GM12878 (cell line): ENCODE measurements at regions not wholly inside any gene's neighbourhood (a gene's known extent, or its start where the extent isn't known, plus 50 kb on each side); places are given as distances from the start of the nearest gene placed in this dataset.

Experiments
- ATAC-seq: fragments of 200-7000 bp; cut with Tn5 transposase; 3 replicates; pipeline ENCODE4 v1.9.1; 2020; ENCODE audit warnings: mild to moderate bottlenecking, moderate library complexity
- BruUV-seq: library from RNA; stranded (reverse); fragments of 400-500 nt; replicated peaks from 2 replicates; lab custom pipeline; 2021; lab: Mats Ljungman, UMichigan
- CTCF ChIA-PET: fragments of 300-600 bp; sonication (Branson Sonifier 250); formaldehyde crosslinking; extraction: SDS; loops from one replicate; lab custom pipeline; 2021; ENCODE audit warnings: inconsistent platforms; lab: Yijun Ruan, JAX
- POLR2A ChIA-PET: fragments of 350-600 bp; formaldehyde crosslinking; extraction: SDS; loops from one replicate; lab custom pipeline; 2021; ENCODE audit warnings: inconsistent platforms; lab: Charles Lee
- RAD21 ChIA-PET: fragments of 300-600 bp; sonication (Branson Sonifier 250); formaldehyde crosslinking; loops from one replicate; lab custom pipeline; 2023; ENCODE audit warnings: antibody characterized with exemption; ENCODE audit not compliant: unreplicated experiment; lab: Charles Lee
- SMC1A ChIA-PET: fragments of 300-600 bp; sonication (Branson Sonifier 250); formaldehyde crosslinking; loops from one replicate; lab custom pipeline; 2023; ENCODE audit not compliant: unreplicated experiment, uncharacterized antibody; lab: Charles Lee
- DNase-seq: peaks from one replicate; pipeline ENCODE4 v3.0.0-alpha.2; 2011; ENCODE audit warnings: low read depth, low spot score
- FAIRE-seq: peaks from 3 replicates; lab custom pipeline; 2011; peaks lifted over from hg19 to GRCh38; lab: Jason Lieb, UNC
- H2AFZ ChIP-seq: 2 replicates; pipeline ENCODE4 v1.6.0; 2011; ENCODE audit warnings: low read depth, low read length, control low read depth; ENCODE audit not compliant: control insufficient read depth
- H3K27ac ChIP-seq: 2 replicates; pipeline ENCODE4 v1.5.1; 2011; ENCODE audit warnings: control low read depth; ENCODE audit not compliant: control insufficient read depth, insufficient read depth
- H3K27me3 ChIP-seq, 2 experiments: replicated peaks in 1 of 2; 2 replicates each; pipeline versions ENCODE4 v1.6.0 to v1.6.1; 2011; ENCODE audit warnings: low read length in 1 of 2; ENCODE audit not compliant: control insufficient read depth in 2 of 2, insufficient read depth in 2 of 2
- H3K36me3 ChIP-seq, 2 experiments: 2 replicates each; pipeline ENCODE4 v1.5.1; 2011; ENCODE audit warnings: low read length in 1 of 2; ENCODE audit not compliant: control insufficient read depth in 2 of 2, insufficient read depth in 2 of 2
- H3K4me1 ChIP-seq: 2 replicates; pipeline ENCODE4 v1.6.1; 2011; ENCODE audit warnings: mild to moderate bottlenecking, low read length, moderate library complexity, mixed read lengths; ENCODE audit not compliant: control insufficient read depth, insufficient read depth
- H3K4me2 ChIP-seq: 2 replicates; pipeline ENCODE4 v1.6.0; 2011; ENCODE audit warnings: control low read depth; ENCODE audit not compliant: control insufficient read depth, insufficient read depth
- H3K4me3 ChIP-seq: fragments of 200-600 bp; sonication (generic); 2 replicates; pipeline ENCODE4 v1.5.1; 2016
- H3K79me2 ChIP-seq: 2 replicates; pipeline ENCODE4 v1.6.0; 2011; ENCODE audit warnings: low read length; ENCODE audit not compliant: control insufficient read depth, insufficient read depth
- H3K9ac ChIP-seq: 2 replicates; pipeline ENCODE4 v1.8.0; 2011; ENCODE audit warnings: low read length, control low read depth, mixed read lengths; ENCODE audit not compliant: control insufficient read depth, insufficient read depth
- H3K9me3 ChIP-seq: replicated peaks from 3 replicates; pipeline ENCODE4 v1.5.1; 2011; ENCODE audit warnings: mild to moderate bottlenecking, low read length; ENCODE audit not compliant: control insufficient read depth, insufficient read depth
- H4K20me1 ChIP-seq: 2 replicates; pipeline ENCODE4 v1.6.0; 2011; ENCODE audit not compliant: control insufficient read depth, insufficient read depth
- CBX3 ChIP-seq: fragments of 200-600 bp; sonication (generic); IDR thresholded peaks from 2 replicates; pipeline ENCODE4 v1.6.1; 2016; ENCODE audit warnings: low read depth, borderline replicate concordance
- E2F4 ChIP-seq: IDR thresholded peaks from 2 replicates; pipeline ENCODE4 v1.6.1; 2012; ENCODE audit warnings: low read depth, low read length, improper control_type of control experiment
- GABPA ChIP-seq: IDR thresholded peaks from 2 replicates; pipeline ENCODE4 v1.6.1; 2014; ENCODE audit warnings: antibody characterized with exemption, low read depth, mild to moderate bottlenecking, inconsistent platforms
- IRF3 ChIP-seq: fragments of 450-650 bp; IDR thresholded peaks from 2 replicates; pipeline ENCODE4 v1.6.1; 2014; ENCODE audit warnings: mild to moderate bottlenecking
- RBBP5 ChIP-seq: fragments of 200-600 bp; sonication (generic); conservative IDR thresholded peaks from 2 replicates; pipeline ENCODE4 v1.6.1; 2016
- ZBTB40 ChIP-seq: fragments of 450-650 bp; IDR thresholded peaks from 2 replicates; pipeline ENCODE4 v1.6.1; 2016; ENCODE audit warnings: mild to moderate bottlenecking, moderate library complexity, borderline replicate concordance
- WGBS: methylation state at CpG from one replicate; pipeline ENCODE4 v1.1.6; 2016; ENCODE audit warnings: low lambda C conversion rate; ENCODE audit not compliant: insufficient replicate concordance, insufficient coverage; ENCODE audit errors: missing lambda C conversion rate; 5-methylcytosine and 5-hydroxymethylcytosine counted together
- in situ Hi-C: fragments of 300-500 bp; cut with MboI; formaldehyde crosslinking; loops from 9 replicates; pipeline ENCODE4 v1.14.3; 2018; ENCODE audit warnings: mixed read lengths
- intact Hi-C: fragments of 100-400 bp; cut with micrococcal nuclease; formaldehyde crosslinking; loops from one replicate; pipeline ENCODE4 v1.14.2; 2022; ENCODE audit not compliant: unreplicated experiment

- no TSS peak for BruUV-seq
- Histone ChIP-seq H3K9me3 (no peaks in the 10 kb centered on the region), H3K79me2 (no peaks in the 10 kb centered on the region), H3K4me1 (no peaks in the 10 kb centered on the region), H3K9ac (no peak overlapping the region)
- RAD21 ChIA-PET, result no interaction called here
- DNase-seq, result no peak
- no peak for TF ChIP-seq GABPA
- TF ChIP-seq, all 136 proteins: peak for 0
- H3K36me3 ChIP-seq, result no peaks in the 10 kb centered on the region
- intact Hi-C loops, result no loop called here
- no peaks in the 10 kb centered on the region for H4K20me1 ChIP-seq
- ChIA-PET CTCF (no interaction called here), SMC1A (interaction anchor here (1.1 kb wide), 1 partner anchor 9 kb away, joined by 4 read pairs; no protein-coding TSS in a partner anchor), POLR2A (no interaction called here)
- H3K4me2 ChIP-seq, result no peak overlapping the region
- H3K27ac ChIP-seq, result no peak overlapping the region
- H3K27me3 ChIP-seq, result no peaks in the 10 kb centered on the region; a peak in 1 of 4 replicates
- peak; percentile 96 for ATAC-seq
- H3K4me3 ChIP-seq, result no peak overlapping the region
- no peak overlapping the region for H2AFZ ChIP-seq
- WGBS, result 9% methylated on average over 6 of the region's 6 CpGs
- in situ Hi-C loops, result no loop called here
- FAIRE-seq, result no peak
These were observed 413.8 kb upstream of the TMTC1 start for GRCh38 chr12:30197392-30198057.

DNA sequence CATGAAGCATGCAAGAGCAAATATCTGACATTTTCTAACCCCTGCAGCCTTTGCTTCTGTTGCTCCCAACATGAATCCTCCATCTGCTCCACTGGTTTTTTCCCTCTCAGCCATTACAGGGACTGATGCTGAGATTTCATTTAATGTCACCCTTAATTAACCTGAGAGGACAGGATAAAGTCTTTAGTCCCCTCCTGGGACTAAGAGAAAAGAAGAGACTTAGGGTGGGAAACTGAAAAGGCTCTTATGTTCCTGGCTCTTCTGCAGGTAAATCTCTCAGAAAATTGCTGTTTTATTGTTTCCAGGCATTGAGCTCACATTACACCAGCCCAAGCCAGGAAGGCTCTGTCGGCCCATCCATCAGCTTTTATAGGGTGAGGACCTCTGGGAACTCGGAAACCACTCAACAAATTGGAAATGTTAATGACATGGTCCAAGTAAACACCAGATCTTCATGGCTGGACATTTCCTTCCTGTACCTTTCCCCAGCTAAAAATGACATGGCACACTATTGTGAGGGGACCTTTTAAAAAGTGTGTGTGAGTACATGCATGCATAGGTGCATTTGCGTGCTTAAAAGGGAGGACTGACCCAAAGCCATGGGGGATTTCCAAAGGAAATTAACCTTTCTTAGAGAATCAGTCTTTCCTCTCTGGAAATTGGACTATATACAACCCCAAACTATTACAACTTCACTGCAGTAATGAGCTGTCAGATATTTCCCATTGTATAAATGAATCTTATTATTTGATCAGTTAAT, 408.1 kb upstream of the TMTC1 start:
- no peaks in the 10 kb centered on the region for H4K20me1 ChIP-seq
- no peaks in the 10 kb centered on the region for H3K9me3 ChIP-seq
- H3K79me2 ChIP-seq, result no peaks in the 10 kb centered on the region
- H3K9ac ChIP-seq, result no peak overlapping the region; the same call in 1 of the 2 replicates
- peak; percentile 61 for ATAC-seq
- in situ Hi-C loops (no loop called here), intact Hi-C loops (no loop called here)
- H2AFZ ChIP-seq, result no peak overlapping the region
- no TSS peak for BruUV-seq
- H3K36me3 ChIP-seq, result no peaks in the 10 kb centered on the region
- RAD21 ChIA-PET, result no interaction called here
- no peak for FAIRE-seq
- H3K4me2 ChIP-seq, result no peak overlapping the region
- H3K27me3 ChIP-seq, result no peaks in the 10 kb centered on the region
- 16% methylated on average over 3 of the region's 3 CpGs for whole genome bisulfite sequencing
- CTCF ChIA-PET, result no interaction called here
- H3K4me3 ChIP-seq, result no peak overlapping the region
- H3K27ac ChIP-seq, result no peak overlapping the region
- no peak for DNase-seq
- H3K4me1 ChIP-seq, result no peaks in the 10 kb centered on the region
- SMC1A ChIA-PET, result interaction anchor here (0.5 kb wide), 1 partner anchor 11 kb away, joined by 3 read pairs; no protein-coding TSS in a partner anchor
- POLR2A ChIA-PET, result no interaction called here
- TF ChIP-seq ZBTB40 (no peak), CBX3 (no peak), IRF3 (no peak), RBBP5 (no peak), E2F4 (no peak)
